HL-60/S4 (cell line): ENCODE measurements at regions not wholly inside any gene's neighbourhood (a gene's known extent, or its start where the extent isn't known, plus 50 kb on each side); places are given as distances from the start of the nearest gene placed in this dataset.

ENCODE experiments used
- in situ Hi-C: fragments of 300-500 bp; cut with MboI; formaldehyde crosslinking; loops from 2 replicates; pipeline ENCODE4 v1.14.3; 2022; ENCODE audit warnings: low sequenced_read_pairs

- in situ Hi-C loops, result no loop called here
Observed at GRCh38 chr2:16167870-16168426, 227.6 kb downstream of the MYCN start.

- in situ Hi-C loops, result no loop called here
Observed at GRCh38 chr2:16167451-16167861, 227.1 kb downstream of the MYCN start.

GRCh38 chr2:16166327-16166981 is 226.1 kb downstream of the MYCN start:
- in situ Hi-C loops, result no loop called here

GRCh38 chr2:16165518-16166326 is 225.4 kb downstream of the MYCN start:
- in situ Hi-C loops, result no loop called here

GRCh38 chr2:16162491-16163040 is 222.2 kb downstream of the MYCN start:
- in situ Hi-C loops, result no loop called here

- in situ Hi-C loops, result no loop called here
Observed at GRCh38 chr2:16161768-16162490, 221.6 kb downstream of the MYCN start.

- in situ Hi-C loops, result no loop called here
Observed at GRCh38 chr2:16161085-16161565, 220.8 kb downstream of the MYCN start.

GRCh38 chr2:16160281-16161084 is 220.1 kb downstream of the MYCN start:
- in situ Hi-C loops, result no loop called here

GRCh38 chr2:16156411-16156810 is 216.1 kb downstream of the MYCN start:
- in situ Hi-C loops, result no loop called here

GRCh38 chr2:16155766-16156165 is 215.4 kb downstream of the MYCN start:
- in situ Hi-C loops, result no loop called here

GRCh38 chr2:16155366-16155765 is 215.0 kb downstream of the MYCN start:
- in situ Hi-C loops, result no loop called here

- in situ Hi-C loops, result no loop called here
Observed at GRCh38 chr2:16154501-16155280, 214.3 kb downstream of the MYCN start.

GRCh38 chr2:16154061-16154460 is 213.7 kb downstream of the MYCN start:
- in situ Hi-C loops, result no loop called here

GRCh38 chr2:16153754-16154035 is 213.3 kb downstream of the MYCN start:
- in situ Hi-C loops, result no loop called here

GRCh38 chr2:16152928-16153753 is 212.8 kb downstream of the MYCN start:
- in situ Hi-C loops, result no loop called here

- in situ Hi-C loops, result no loop called here
Observed at GRCh38 chr2:16152071-16152927, 211.9 kb downstream of the MYCN start.

GRCh38 chr2:16151651-16152050 is 211.3 kb downstream of the MYCN start:
- in situ Hi-C loops, result no loop called here

GRCh38 chr2:16151281-16151570 is 210.9 kb downstream of the MYCN start:
- in situ Hi-C loops, result no loop called here
